Adipocyte (in vitro differentiated cells): ENCODE measurements at regions not wholly inside any gene's neighbourhood (a gene's known extent, or its start where the extent isn't known, plus 50 kb on each side); places are given as distances from the start of the nearest gene placed in this dataset.
"Not testable (repeated sequence)": the region's sequence is repeated elsewhere in the genome, so short reads cannot be mapped to it uniquely, and the experiment has no call there.

Source experiments
- DNase-seq: peaks from one replicate; pipeline ENCODE4 v3.0.0-alpha.2; 2015; ENCODE audit warnings: low read depth
- H3K27me3 ChIP-seq: replicated peaks from 2 replicates; pipeline ENCODE4 v1.7.0; 2013; ENCODE audit warnings: mild to moderate bottlenecking, low read length, moderate library complexity; ENCODE audit not compliant: control insufficient read depth, insufficient read depth
- H3K36me3 ChIP-seq: 2 replicates; pipeline ENCODE4 v1.7.0; 2013; ENCODE audit warnings: low read length, mild to moderate bottlenecking, moderate library complexity; ENCODE audit not compliant: control insufficient read depth, insufficient read depth, severe bottlenecking
- H3K4me1 ChIP-seq: 2 replicates; pipeline ENCODE4 v1.7.0; 2013; ENCODE audit warnings: mild to moderate bottlenecking, low read length, moderate library complexity; ENCODE audit not compliant: control insufficient read depth, insufficient read depth
- H3K4me3 ChIP-seq: 2 replicates; pipeline ENCODE4 v1.7.0; 2013; ENCODE audit warnings: mild to moderate bottlenecking, low read length, moderate library complexity
- H3K9ac ChIP-seq: 2 replicates; pipeline ENCODE4 v1.7.0; 2013; ENCODE audit warnings: mild to moderate bottlenecking, low read length, moderate library complexity
- H3K9me3 ChIP-seq: 2 replicates; pipeline ENCODE4 v1.7.0; 2013; ENCODE audit warnings: mild to moderate bottlenecking, low read length, moderate library complexity; ENCODE audit not compliant: control insufficient read depth

DNA sequence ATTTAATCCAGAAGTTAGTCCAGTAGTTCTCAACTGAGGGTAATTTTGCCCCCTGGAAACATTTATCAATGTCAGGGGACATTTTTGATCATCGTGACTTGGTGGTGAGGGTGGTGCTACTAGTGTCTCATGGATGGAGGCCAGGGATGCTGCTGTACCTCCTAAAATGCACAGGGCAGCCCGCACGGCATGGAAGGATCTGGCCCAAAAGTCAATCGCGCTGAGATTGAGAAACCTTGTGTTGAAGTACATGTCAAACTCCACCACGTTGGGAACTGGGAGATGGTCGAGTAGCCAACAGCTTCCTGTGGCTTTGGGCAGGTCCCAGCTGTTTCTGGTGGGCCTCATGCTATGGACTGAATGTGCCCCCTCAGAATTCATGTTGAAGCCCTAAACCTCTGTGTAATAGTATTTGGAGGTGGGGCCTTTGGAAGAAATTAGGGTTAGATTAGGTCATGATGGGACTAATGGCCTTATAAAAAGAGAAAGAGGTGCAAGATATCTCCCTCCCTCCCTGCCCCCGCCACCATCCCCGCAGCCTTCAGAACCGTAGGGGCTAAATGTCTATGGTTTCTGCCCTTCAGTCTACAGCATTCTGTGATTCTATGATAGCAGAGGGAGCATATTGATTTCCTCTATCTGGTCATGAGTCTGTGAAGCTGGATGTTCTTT, 259.7 kb downstream of the MYCN start:
- Histone ChIP-seq H3K27me3 (no peaks in the 10 kb centered on the region), H3K4me1 (no peaks in the 10 kb centered on the region), H3K4me3 (no peak overlapping the region), H3K36me3 (no peaks in the 10 kb centered on the region), H3K9me3 (no peaks in the 10 kb centered on the region), H3K9ac (no peak overlapping the region)
- no peak for DNase-seq

DNA sequence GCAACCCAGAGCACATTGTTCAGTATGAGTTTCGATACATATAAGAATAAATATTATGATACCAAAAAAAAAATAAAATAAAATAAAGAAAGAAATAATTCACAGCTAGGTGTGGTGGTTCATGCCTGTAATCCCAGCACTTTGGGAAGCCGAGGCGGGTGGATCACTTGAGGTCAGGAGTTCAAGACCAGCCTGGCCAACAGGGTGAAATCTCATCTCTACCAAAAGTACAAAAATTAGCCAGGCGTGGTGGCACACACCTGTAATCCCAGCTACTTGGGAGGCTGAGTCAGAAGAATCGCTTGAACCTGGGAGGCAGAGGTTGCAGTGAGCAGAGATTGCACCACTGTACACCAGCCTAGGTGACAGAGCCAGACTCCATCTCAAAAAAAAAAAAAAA, 258.9 kb downstream of the MYCN start:
- not testable (repeated sequence) for H3K9ac ChIP-seq, H3K4me3 ChIP-seq, H3K27me3 ChIP-seq, H3K9me3 ChIP-seq, H3K4me1 ChIP-seq, DNase-seq, H3K36me3 ChIP-seq

DNA sequence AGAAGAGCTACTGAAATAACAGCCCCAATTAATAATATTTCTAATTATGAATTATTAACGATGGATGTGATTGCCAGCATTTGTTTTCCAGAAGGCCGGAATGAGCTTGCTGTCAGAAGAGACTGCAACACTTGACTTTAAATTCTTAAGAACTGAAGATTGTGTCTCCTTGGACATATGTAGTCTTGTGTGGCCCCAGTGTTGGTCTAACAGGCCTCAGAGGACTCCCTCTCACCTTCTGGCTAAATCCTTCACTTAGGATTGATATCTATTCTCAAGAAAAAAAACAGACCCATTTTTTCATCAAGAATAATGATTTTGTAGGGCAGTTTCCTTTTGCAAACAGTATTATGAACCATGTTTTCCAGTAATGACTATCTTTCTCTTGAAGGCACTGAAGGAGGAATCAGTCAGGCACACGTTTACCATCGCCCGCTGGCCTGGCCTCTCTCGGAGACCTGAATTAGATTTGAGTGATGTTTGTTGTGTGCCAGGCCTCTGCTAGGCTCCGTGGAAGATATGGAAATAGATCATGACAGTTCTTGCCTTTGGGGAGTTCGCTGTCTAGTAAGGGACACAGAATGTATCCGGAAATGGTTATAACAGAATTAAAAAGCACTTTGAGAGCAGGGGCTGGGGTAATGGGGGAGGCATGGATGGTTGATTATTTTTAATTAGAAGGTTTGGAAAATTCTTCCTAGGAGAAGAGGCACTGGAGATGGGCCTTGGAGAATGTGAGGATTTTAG, 258.0 kb downstream of the MYCN start:
- H3K36me3 ChIP-seq: no peaks in the 10 kb centered on the region
- DNase-seq: no peak
- no peak overlapping the region for H3K9ac ChIP-seq
- H3K27me3 ChIP-seq: no peaks in the 10 kb centered on the region
- H3K4me1 ChIP-seq: no peaks in the 10 kb centered on the region
- H3K9me3 ChIP-seq: no peaks in the 10 kb centered on the region
- H3K4me3 ChIP-seq: no peak overlapping the region

DNA sequence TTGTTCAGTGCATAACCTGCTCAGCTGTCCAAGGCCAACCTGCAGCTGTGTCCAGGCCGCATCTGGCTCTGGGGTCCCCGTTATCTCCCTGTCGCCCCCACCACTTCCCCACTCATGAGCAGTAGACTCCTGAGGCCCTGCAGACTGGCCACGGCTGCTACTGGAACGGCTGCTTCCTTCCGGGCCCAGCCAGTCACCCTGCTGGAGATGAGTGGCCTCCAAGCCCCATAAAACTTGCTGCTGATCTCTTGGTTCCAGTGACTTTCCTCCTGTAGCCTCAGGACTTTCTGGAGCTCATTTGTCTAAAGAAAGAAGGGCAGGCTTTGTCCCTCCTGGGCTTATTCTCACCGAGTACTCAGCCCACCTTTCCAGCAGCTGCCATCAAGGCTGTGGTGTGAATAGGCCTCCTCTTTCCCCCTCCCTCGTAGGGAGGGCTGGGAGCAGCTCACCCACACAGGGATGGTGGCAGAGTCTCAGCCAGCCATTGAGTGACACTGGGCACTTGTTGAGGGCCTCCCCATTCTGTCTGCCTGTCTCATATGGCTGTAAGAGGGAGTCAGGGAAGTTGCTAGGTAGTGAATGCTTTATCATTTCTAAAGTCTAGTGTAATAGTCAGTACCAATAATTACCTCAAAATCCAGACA, 257.3 kb downstream of the MYCN start:
- no peaks in the 10 kb centered on the region for H3K36me3 ChIP-seq
- no peaks in the 10 kb centered on the region for H3K27me3 ChIP-seq
- H3K4me1 ChIP-seq: no peaks in the 10 kb centered on the region
- no peak overlapping the region for H3K4me3 ChIP-seq
- H3K9me3 ChIP-seq: no peaks in the 10 kb centered on the region
- no peak overlapping the region for H3K9ac ChIP-seq
- no peak for DNase-seq

DNA sequence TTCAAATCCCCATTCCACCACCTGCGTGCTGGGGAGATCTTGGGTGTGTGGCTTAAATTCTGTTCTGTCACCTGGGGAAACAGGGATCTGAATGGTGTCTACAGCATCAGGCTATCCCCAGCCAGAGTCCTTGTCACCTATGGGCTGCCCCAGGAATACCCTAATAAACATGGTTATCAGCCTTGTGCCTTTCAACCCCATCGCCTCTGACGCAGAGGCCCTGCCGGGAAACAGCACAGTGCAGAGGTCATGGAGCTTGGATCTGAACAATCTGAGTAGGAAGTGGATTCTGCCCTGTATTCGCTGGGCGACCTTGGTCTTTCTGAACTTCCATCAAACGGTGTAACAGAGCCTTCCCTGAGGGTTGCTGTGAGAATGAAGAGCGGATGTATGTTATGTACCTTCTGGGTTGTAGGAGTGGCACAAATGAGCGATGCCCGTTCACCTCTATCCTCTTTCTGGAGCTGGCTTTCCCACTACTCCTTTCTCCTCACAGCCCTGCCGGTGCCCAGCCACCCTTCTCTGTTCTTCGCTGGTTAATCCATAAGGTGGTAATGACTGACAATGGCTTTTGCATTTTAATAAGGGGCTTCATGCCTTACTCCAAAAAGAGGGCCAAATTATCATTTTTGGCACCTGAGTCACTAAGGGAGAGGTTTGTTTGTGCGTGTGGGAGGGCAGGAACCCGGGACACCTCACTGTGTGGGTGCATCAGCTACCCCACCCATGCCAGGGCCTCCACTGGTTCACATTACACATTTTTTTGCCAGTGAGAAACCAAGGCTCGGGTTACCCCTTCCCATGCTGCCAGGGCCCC, 256.5 kb downstream of the MYCN start:
- Histone ChIP-seq H3K4me3 (no peak overlapping the region), H3K36me3 (no peaks in the 10 kb centered on the region), H3K27me3 (no peaks in the 10 kb centered on the region), H3K4me1 (no peaks in the 10 kb centered on the region), H3K9me3 (no peaks in the 10 kb centered on the region), H3K9ac (no peak overlapping the region)
- DNase-seq: no peak

DNA sequence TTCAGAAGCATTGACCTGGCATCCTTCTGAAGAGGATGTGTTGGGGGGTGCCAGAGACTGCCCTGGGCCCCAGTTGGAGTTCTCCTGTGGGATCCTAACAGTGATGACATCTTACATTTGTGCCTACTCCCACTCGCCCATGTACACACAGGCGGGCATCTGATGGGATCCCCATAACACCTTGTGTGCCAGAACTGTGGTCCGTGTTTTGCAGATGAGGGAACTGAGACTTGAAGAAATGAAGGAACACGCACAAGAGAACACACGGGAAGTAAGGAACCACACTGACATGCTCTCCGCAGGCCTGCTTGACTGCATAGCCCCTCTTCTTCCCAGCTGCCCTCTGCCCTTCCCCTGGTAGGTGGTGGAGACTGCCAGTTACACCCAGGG, 255.3 kb downstream of the MYCN start:
- no peaks in the 10 kb centered on the region for H3K27me3 ChIP-seq

DNA sequence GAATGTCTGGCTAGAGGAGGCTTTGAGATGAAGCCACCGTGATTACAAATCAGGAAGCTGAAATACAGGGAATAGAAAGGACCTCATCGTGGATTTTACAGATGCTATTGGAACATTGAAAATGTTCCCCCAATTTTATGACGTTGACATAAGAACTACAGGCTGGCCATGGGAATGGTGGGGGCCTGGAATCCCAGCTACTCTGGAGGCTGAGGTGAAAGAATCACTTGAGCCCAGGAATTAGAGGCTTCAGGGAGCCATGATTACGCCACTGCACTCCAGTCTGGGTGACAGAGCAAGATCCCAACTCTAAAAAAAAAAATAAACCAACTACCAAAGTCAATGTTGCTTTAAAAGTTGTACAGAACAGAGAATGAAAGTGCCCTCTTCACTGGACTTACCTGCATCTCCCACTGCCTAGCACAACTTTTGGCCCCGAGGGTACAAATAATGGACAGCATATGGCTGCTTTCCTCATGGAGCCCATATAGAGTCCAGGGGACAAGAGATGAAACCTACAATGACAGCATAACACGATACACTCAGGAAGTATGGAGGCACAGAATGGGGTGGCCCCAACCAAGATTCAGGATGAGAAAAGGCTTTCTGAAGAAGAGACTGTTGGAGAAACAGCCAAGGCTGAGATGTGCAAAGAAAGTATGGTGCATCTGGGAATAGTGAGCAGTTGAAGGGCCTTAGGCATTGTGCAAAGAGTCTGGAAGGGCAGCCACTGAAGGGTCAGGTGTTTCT, 254.8 kb downstream of the MYCN start:
- H3K4me1 ChIP-seq: no peaks in the 10 kb centered on the region
- H3K4me3 ChIP-seq: no peak overlapping the region
- H3K9ac ChIP-seq: no peak overlapping the region
- no peaks in the 10 kb centered on the region for H3K9me3 ChIP-seq
- H3K36me3 ChIP-seq: no peaks in the 10 kb centered on the region
- no peak for DNase-seq
- no peaks in the 10 kb centered on the region for H3K27me3 ChIP-seq

More for the DNA sequence above, 255.3 kb downstream of the MYCN start:
- Histone ChIP-seq H3K9me3 (no peaks in the 10 kb centered on the region), H3K9ac (no peak overlapping the region), H3K36me3 (no peaks in the 10 kb centered on the region), H3K4me3 (no peak overlapping the region), H3K4me1 (no peaks in the 10 kb centered on the region)
- DNase-seq: no peak

DNA sequence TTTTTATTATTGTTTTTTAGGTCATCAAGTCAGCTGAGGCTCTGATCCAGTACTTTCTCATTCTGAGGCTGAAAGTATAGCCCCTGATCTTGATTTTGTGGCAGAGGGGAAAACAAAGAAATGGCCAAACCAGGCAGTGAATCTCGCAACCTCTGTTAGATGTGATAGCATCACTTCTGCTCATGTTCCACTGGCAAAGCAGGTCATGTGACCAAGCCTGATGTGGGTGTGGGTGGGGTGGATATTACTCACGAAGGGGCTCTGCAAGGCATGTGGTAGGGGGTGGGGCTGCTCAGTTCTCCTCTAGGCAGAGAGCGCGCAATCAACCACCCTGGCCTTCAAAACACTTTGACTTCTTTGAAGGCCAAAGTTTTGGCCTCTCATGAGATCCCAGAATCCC, 254.2 kb downstream of the MYCN start:
- DNase-seq: no peak

DNA sequence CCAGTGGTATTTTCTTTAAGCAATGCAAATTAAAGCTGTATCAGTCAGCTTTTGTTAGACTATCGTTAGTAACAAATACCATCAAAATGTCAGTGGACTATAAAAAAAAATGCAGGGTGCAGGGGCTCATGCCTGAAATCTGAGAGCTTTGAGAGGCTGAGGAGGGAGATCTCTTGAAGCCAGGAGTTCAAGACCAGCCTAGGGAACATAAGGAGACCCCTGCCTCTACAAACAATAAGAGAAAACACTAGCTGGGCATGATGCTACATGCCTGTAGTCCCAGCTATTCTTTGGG, 253.7 kb downstream of the MYCN start:
- Histone ChIP-seq H3K4me1 (no peaks in the 10 kb centered on the region), H3K9ac (no peak overlapping the region), H3K27me3 (no peaks in the 10 kb centered on the region), H3K36me3 (no peaks in the 10 kb centered on the region), H3K4me3 (no peak overlapping the region), H3K9me3 (no peaks in the 10 kb centered on the region)
- DNase-seq: no peak

More for the DNA sequence above, 254.2 kb downstream of the MYCN start:
- Histone ChIP-seq H3K4me1 (no peaks in the 10 kb centered on the region), H3K27me3 (no peaks in the 10 kb centered on the region), H3K4me3 (no peak overlapping the region), H3K9me3 (no peaks in the 10 kb centered on the region), H3K36me3 (no peaks in the 10 kb centered on the region), H3K9ac (no peak overlapping the region)

DNA sequence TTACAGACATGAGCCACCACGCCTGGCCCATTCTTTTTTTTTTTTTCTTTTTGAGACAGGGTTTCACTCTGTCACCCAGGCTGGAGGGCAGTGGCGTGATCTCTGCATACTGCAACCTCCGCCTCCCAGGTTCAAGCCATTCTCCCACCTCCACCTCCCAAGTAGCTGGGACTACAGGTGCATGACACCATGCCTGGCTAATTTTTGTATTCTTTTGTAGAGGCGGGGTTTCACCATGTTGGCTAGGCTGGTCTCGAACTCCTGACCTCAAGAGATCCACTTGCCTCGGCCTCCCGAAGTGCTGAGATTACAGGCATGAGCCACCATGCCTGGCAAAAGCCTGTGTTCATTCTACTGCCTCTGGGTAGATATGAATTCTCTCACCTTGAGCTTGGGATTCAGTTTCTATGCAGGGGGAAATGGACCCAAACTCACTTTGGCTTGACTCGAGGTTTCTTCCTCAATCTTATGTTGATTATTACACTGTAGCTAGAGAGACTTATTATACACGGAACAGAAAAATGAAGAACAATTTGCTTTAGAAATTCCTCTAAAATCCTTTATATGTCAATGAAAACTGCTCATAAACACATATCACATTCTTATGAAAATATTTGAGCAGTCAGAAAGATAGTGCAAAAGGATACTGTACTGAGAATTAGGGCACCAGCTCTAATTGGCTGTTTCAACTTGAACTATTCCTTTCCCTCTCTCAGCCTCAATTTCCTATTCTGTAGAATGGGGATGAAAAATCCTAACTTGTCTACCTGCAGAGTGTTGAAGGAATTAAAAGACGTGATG, 252.3 kb downstream of the MYCN start:
- H3K4me1 ChIP-seq: no peaks in the 10 kb centered on the region
- no peak overlapping the region for H3K9ac ChIP-seq
- no peaks in the 10 kb centered on the region for H3K9me3 ChIP-seq
- no peak overlapping the region for H3K4me3 ChIP-seq
- no peaks in the 10 kb centered on the region for H3K36me3 ChIP-seq
- no peaks in the 10 kb centered on the region for H3K27me3 ChIP-seq
- DNase-seq: no peak
